Endothelial cell of umbilical vein (primary cell): ENCODE measurements at regions not wholly inside any gene's neighbourhood (a gene's known extent, or its start where the extent isn't known, plus 50 kb on each side); places are given as distances from the start of the nearest gene placed in this dataset.

Experiments used
- CTCF ChIP-seq, 2 donors: IDR thresholded peaks; 1 replicate in 1 of 2; 2 replicates in 1 of 2; pipeline ENCODE4 v1.5.1; 2011; ENCODE audit warnings: low read length in 2 of 2, mild to moderate bottlenecking in 2 of 2, moderate library complexity in 2 of 2, control low read depth in 1 of 2, inconsistent platforms in 1 of 2, low read depth in 1 of 2; ENCODE audit not compliant: insufficient read depth in 1 of 2; ENCODE audit errors: extremely low read depth in 1 of 2
- EZH2 ChIP-seq: IDR thresholded peaks from 2 replicates; pipeline ENCODE4 v1.6.1; 2012; ENCODE audit warnings: borderline replicate concordance, low read depth, mild to moderate bottlenecking, moderate library complexity, low read length, inconsistent platforms; ENCODE audit not compliant: severe bottlenecking
- MAX ChIP-seq: IDR thresholded peaks from 2 replicates; pipeline ENCODE4 v1.6.1; 2011; ENCODE audit not compliant: insufficient read depth, insufficient read length
- POLR2A ChIP-seq: IDR thresholded peaks from 2 replicates; pipeline ENCODE4 v1.6.1; 2012; ENCODE audit warnings: low read depth, mild to moderate bottlenecking, control low read depth, low read length
- POLR2AphosphoS5 ChIP-seq: IDR thresholded peaks from 2 replicates; pipeline ENCODE4 v1.6.1; 2012; ENCODE audit warnings: low read depth, mild to moderate bottlenecking, control low read depth, low read length, moderate library complexity; ENCODE audit not compliant: insufficient read depth

GRCh38 chr12:113573148-113573547 is 101.5 kb upstream of the LHX5 start:
- no peak for TF ChIP-seq CTCF (IDR thresholded peaks at IDR 0.05; ENCODE audit: extremely low read depth in 1 of 2, insufficient read depth in 1 of 2, low read depth in 1 of 2, low read length in 2 of 2)
- TF ChIP-seq POLR2A: no peak
- TF ChIP-seq POLR2AphosphoS5: no peak
- no peak for TF ChIP-seq MAX
- no peak for TF ChIP-seq EZH2
